ENCODE measurements at regions not wholly inside any gene's neighbourhood (a gene's known extent, or its start where the extent isn't known, plus 50 kb on each side); places are given as distances from the start of the nearest gene placed in this dataset.

DNA sequence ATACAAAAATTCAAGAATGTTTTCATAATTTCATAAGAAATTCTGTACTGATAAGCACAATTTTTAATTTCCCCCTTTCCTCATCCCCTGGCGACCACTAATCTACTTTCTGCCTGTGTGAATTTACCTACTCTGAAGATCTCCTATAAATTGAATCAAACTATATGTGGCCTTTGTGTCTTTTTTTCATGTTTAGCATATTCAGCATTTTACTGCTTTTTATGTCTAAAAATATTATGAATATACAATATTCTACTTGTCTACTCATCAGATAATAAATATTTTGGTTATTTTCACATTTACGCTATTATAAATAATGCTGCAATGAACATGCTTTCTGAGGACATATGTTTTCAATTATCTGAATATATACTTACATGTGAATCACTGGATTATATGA is 144.8 kb downstream of the CYLC2 start:
- ATAC-seq (replicated peaks in 1 of 4), result no peak
- Histone ChIP-seq H3K27ac (ENCODE audit: low read length) (no peak overlapping the region), H3K9me3 (no peaks in the 10 kb centered on the region), H3K36me3 (ENCODE audit: control insufficient read depth in 2 of 2, extremely low read depth in 1 of 2, insufficient read depth in 1 of 2, low read length in 1 of 2) (no peaks in the 10 kb centered on the region), H3K4me1 (ENCODE audit: control insufficient read depth in 1 of 2, extremely low read depth in 1 of 2, insufficient read depth in 2 of 2, low read length in 2 of 2) (no peaks in the 10 kb centered on the region), H3K4me3 (ENCODE audit: control insufficient read depth in 1 of 2, extremely low read depth in 1 of 2, low read length in 1 of 2) (no peak overlapping the region), H3K27me3 (replicated peaks in 1 of 2; ENCODE audit: control insufficient read depth in 2 of 2, extremely low read depth in 1 of 2, insufficient read depth in 2 of 2, low read length in 1 of 2) (no peaks in the 10 kb centered on the region)
- no CpG with 5 or more reads among the region's 2 CpGs for WGBS (ENCODE audit: insufficient coverage)
- CTCF ChIA-PET, result no interaction called here
- POLR2A ChIA-PET, result no interaction called here
- peaks cover 0 to 3% (median 2%) of the 10 kb centered on the region in 3 donors for H3K9me3 Mint-ChIP-seq
- no peak for DNase-seq
- H3K27me3 Mint-ChIP-seq, result no peaks in the 10 kb centered on the region
- H3K36me3 Mint-ChIP-seq, result no peaks in the 10 kb centered on the region
- no peak overlapping the region for H3K4me3 Mint-ChIP-seq
- H3K27ac Mint-ChIP-seq, result no peak overlapping the region
- no peaks in the 10 kb centered on the region for H3K4me1 Mint-ChIP-seq

- no peak overlapping the region for H3K4me3 Mint-ChIP-seq
- Histone ChIP-seq H3K27me3 (replicated peaks in 1 of 2; ENCODE audit: control insufficient read depth in 2 of 2, extremely low read depth in 1 of 2, insufficient read depth in 2 of 2, low read length in 1 of 2) (no peaks in the 10 kb centered on the region), H3K4me3 (ENCODE audit: control insufficient read depth in 1 of 2, extremely low read depth in 1 of 2, low read length in 1 of 2) (no peak overlapping the region), H3K4me1 (ENCODE audit: control insufficient read depth in 1 of 2, extremely low read depth in 1 of 2, insufficient read depth in 2 of 2, low read length in 2 of 2) (no peaks in the 10 kb centered on the region), H3K36me3 (ENCODE audit: control insufficient read depth in 2 of 2, extremely low read depth in 1 of 2, insufficient read depth in 1 of 2, low read length in 1 of 2) (no peaks in the 10 kb centered on the region), H3K9me3 (peaks cover 2% of the 10 kb centered on the region), H3K27ac (ENCODE audit: low read length) (no peak overlapping the region)
- no peaks in the 10 kb centered on the region for H3K4me1 Mint-ChIP-seq
- no peak for ATAC-seq (replicated peaks in 1 of 4)
- no peaks in the 10 kb centered on the region for H3K36me3 Mint-ChIP-seq
- ChIA-PET POLR2A (no interaction called here), CTCF (interaction anchor here in 1 of 2 donors (0.6 kb wide), 1 partner anchor 1541 kb away, joined by 7 read pairs; no protein-coding TSS in a partner anchor)
- H3K27ac Mint-ChIP-seq, result no peak overlapping the region
- no peak for DNase-seq
- no peaks in the 10 kb centered on the region for H3K27me3 Mint-ChIP-seq
- WGBS (ENCODE audit: insufficient coverage), result 0% methylated on average over 1 of the region's 2 CpGs
- peaks cover 18 to 24% (median 20%) of the 10 kb centered on the region in 3 donors for H3K9me3 Mint-ChIP-seq
Observed at GRCh38 chr9:103152473-103152872, 157.3 kb downstream of the CYLC2 start.

DNA sequence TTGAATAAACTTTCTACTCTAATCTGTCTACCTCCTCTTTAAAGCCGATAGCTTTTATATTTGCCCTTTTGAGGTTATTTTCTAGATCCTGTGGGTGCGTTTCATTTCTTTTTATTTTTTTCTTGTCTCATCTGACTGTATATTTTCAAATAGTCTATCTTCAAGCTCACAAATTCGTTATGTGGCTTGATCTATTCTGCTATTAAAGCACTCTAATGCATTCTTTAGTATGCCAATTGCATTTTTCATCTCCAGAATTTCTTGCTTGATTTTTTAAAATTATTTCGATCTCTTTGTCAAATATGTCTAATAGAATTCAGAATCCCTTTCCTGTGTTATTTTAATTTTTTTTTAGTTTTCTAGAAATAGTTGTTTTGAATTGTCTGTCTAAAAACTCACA is 172.4 kb downstream of the CYLC2 start:
- no peak for DNase-seq
- Mint-ChIP-seq H3K27me3 (no peaks in the 10 kb centered on the region), H3K9me3 (peaks cover 19 to 24% (median 22%) of the 10 kb centered on the region in 3 donors), H3K27ac (no peak overlapping the region), H3K4me3 (no peak overlapping the region), H3K36me3 (no peaks in the 10 kb centered on the region), H3K4me1 (no peaks in the 10 kb centered on the region)
- H3K4me1 ChIP-seq (ENCODE audit: control insufficient read depth in 1 of 2, extremely low read depth in 1 of 2, insufficient read depth in 2 of 2, low read length in 2 of 2), result no peaks in the 10 kb centered on the region
- ChIA-PET CTCF (no interaction called here), POLR2A (no interaction called here)
- peaks cover 2% of the 10 kb centered on the region for H3K9me3 ChIP-seq
- WGBS (ENCODE audit: insufficient coverage), result 20% methylated on average over 1 of the region's 4 CpGs
- H3K27ac ChIP-seq (ENCODE audit: low read length), result no peak overlapping the region
- ATAC-seq (replicated peaks in 1 of 4), result no peak
- H3K36me3 ChIP-seq (ENCODE audit: control insufficient read depth in 2 of 2, extremely low read depth in 1 of 2, insufficient read depth in 1 of 2, low read length in 1 of 2), result no peaks in the 10 kb centered on the region
- no peaks in the 10 kb centered on the region for H3K27me3 ChIP-seq (replicated peaks in 1 of 2; ENCODE audit: control insufficient read depth in 2 of 2, extremely low read depth in 1 of 2, insufficient read depth in 2 of 2, low read length in 1 of 2)
- H3K4me3 ChIP-seq (ENCODE audit: control insufficient read depth in 1 of 2, extremely low read depth in 1 of 2, low read length in 1 of 2), result no peak overlapping the region

DNA sequence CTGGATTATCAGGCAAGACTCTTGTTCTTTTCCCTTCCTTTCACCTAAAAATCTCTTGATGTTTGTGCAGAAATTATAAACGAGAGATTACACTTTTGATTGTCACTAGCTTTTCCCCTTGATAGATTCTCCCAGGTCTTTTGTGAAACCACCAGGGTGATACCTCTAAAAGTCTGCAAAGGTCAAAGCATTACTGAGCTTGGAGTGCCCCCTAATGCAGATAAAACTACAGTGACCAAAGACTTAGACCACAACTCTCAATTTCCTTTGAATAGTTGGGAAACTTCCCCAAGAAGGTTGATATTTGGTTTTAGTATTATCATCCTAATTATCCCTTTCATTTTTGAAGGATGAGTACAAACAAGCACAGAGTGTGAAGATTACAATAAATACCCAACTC is 173.1 kb downstream of the CYLC2 start:
- Histone ChIP-seq H3K27ac (ENCODE audit: low read length) (no peak overlapping the region), H3K36me3 (ENCODE audit: control insufficient read depth in 2 of 2, extremely low read depth in 1 of 2, insufficient read depth in 1 of 2, low read length in 1 of 2) (no peaks in the 10 kb centered on the region), H3K27me3 (replicated peaks in 1 of 2; ENCODE audit: control insufficient read depth in 2 of 2, extremely low read depth in 1 of 2, insufficient read depth in 2 of 2, low read length in 1 of 2) (no peaks in the 10 kb centered on the region), H3K4me3 (ENCODE audit: control insufficient read depth in 1 of 2, extremely low read depth in 1 of 2, low read length in 1 of 2) (no peak overlapping the region), H3K9me3 (peaks cover 2% of the 10 kb centered on the region), H3K4me1 (ENCODE audit: control insufficient read depth in 1 of 2, extremely low read depth in 1 of 2, insufficient read depth in 2 of 2, low read length in 2 of 2) (no peaks in the 10 kb centered on the region)
- H3K36me3 Mint-ChIP-seq, result no peaks in the 10 kb centered on the region
- no peaks in the 10 kb centered on the region for H3K4me1 Mint-ChIP-seq
- no peaks in the 10 kb centered on the region for H3K27me3 Mint-ChIP-seq
- ChIA-PET POLR2A (no interaction called here), CTCF (no interaction called here)
- no peak for ATAC-seq (replicated peaks in 1 of 4)
- no peak overlapping the region for H3K4me3 Mint-ChIP-seq
- no CpG with 5 or more reads among the region's 1 CpG for WGBS (ENCODE audit: insufficient coverage)
- no peak overlapping the region for H3K27ac Mint-ChIP-seq
- no peak for DNase-seq
- peaks cover 19 to 25% (median 22%) of the 10 kb centered on the region in 3 donors for H3K9me3 Mint-ChIP-seq

DNA sequence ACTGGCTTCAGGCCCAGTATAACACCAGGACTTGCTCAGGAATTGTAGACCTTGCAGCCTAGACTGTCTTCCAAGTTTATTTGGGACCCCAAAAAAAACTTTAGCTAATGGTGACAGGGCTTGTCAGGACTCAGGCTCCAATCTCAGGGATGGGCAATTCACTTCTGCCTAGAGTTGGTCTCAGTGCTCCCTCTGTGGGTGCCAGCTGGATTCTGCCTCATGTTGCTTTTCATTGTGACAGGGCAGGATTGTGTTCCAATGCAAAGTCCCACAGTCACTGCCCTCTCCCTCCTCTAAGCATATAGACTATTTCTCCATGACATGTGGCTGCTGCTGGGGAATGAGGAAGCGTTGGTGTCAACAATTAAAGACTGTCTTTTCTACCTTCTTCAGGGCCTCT is 174.7 kb downstream of the CYLC2 start:
- no peak overlapping the region for H3K4me3 Mint-ChIP-seq

GRCh38 chr9:103183701-103184171 is 188.6 kb downstream of the CYLC2 start:
- no peak overlapping the region for H3K4me3 ChIP-seq (ENCODE audit: control insufficient read depth in 1 of 2, extremely low read depth in 1 of 2, low read length in 1 of 2)
- H3K36me3 ChIP-seq (ENCODE audit: control insufficient read depth in 2 of 2, extremely low read depth in 1 of 2, insufficient read depth in 1 of 2, low read length in 1 of 2), result no peaks in the 10 kb centered on the region
- H3K4me1 ChIP-seq (ENCODE audit: control insufficient read depth in 1 of 2, extremely low read depth in 1 of 2, insufficient read depth in 2 of 2, low read length in 2 of 2), result no peaks in the 10 kb centered on the region
- Mint-ChIP-seq H3K4me1 (no peaks in the 10 kb centered on the region), H3K9me3 (peaks cover 6 to 10% (median 7%) of the 10 kb centered on the region in 3 donors), H3K4me3 (no peak overlapping the region), H3K36me3 (no peaks in the 10 kb centered on the region), H3K27ac (no peak overlapping the region), H3K27me3 (no peaks in the 10 kb centered on the region)
- DNase-seq (no peak), ATAC-seq (replicated peaks in 1 of 4) (no peak)
- H3K27ac ChIP-seq (ENCODE audit: low read length), result no peak overlapping the region
- no peaks in the 10 kb centered on the region for H3K9me3 ChIP-seq
- ChIA-PET CTCF (no interaction called here), POLR2A (no interaction called here)
- H3K27me3 ChIP-seq (replicated peaks in 1 of 2; ENCODE audit: control insufficient read depth in 2 of 2, extremely low read depth in 1 of 2, insufficient read depth in 2 of 2, low read length in 1 of 2), result no peaks in the 10 kb centered on the region
- 85% methylated on average over 4 of the region's 6 CpGs for WGBS (ENCODE audit: insufficient coverage)

More for the DNA sequence above, 174.7 kb downstream of the CYLC2 start:
- Histone ChIP-seq H3K27me3 (replicated peaks in 1 of 2; ENCODE audit: control insufficient read depth in 2 of 2, extremely low read depth in 1 of 2, insufficient read depth in 2 of 2, low read length in 1 of 2) (no peaks in the 10 kb centered on the region), H3K27ac (ENCODE audit: low read length) (no peak overlapping the region), H3K4me1 (ENCODE audit: control insufficient read depth in 1 of 2, extremely low read depth in 1 of 2, insufficient read depth in 2 of 2, low read length in 2 of 2) (no peaks in the 10 kb centered on the region), H3K36me3 (ENCODE audit: control insufficient read depth in 2 of 2, extremely low read depth in 1 of 2, insufficient read depth in 1 of 2, low read length in 1 of 2) (no peaks in the 10 kb centered on the region), H3K4me3 (ENCODE audit: control insufficient read depth in 1 of 2, extremely low read depth in 1 of 2, low read length in 1 of 2) (no peak overlapping the region), H3K9me3 (peaks cover 2% of the 10 kb centered on the region)
- CTCF ChIA-PET, result no interaction called here
- no CpG with 5 or more reads among the region's 1 CpG for WGBS (ENCODE audit: insufficient coverage)
- H3K27me3 Mint-ChIP-seq, result no peaks in the 10 kb centered on the region
- no peak overlapping the region for H3K27ac Mint-ChIP-seq
- ATAC-seq (replicated peaks in 1 of 4), result no peak
- H3K9me3 Mint-ChIP-seq, result peaks cover 19 to 27% (median 24%) of the 10 kb centered on the region in 3 donors
- DNase-seq, result no peak
- H3K36me3 Mint-ChIP-seq, result no peaks in the 10 kb centered on the region
- no peaks in the 10 kb centered on the region for H3K4me1 Mint-ChIP-seq
- POLR2A ChIA-PET, result no interaction called here

DNA sequence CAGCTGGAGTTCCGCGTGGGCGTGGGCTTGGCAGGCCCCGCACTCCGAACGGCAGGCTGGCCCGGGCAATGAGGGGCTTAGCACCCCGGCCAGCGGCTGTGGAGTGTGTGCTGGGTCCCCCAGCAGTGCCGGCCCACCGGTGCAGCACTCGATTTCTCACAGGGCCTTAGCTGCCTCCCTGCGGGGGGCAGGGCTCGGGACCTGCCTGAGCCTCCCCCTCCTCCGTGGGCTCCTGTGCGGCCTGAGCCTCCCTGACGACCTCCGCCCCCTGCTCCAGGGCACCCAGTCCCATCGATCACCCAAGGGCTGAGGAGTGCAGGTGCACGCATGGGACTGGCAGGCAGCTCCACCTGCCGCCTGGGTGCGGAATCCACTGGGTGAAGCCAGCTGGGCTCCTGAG is 191.8 kb downstream of the CYLC2 start:
- ChIA-PET POLR2A (no interaction called here), CTCF (no interaction called here)
- Histone ChIP-seq H3K27me3 (replicated peaks in 1 of 2; ENCODE audit: control insufficient read depth in 2 of 2, extremely low read depth in 1 of 2, insufficient read depth in 2 of 2, low read length in 1 of 2) (no peaks in the 10 kb centered on the region), H3K27ac (ENCODE audit: low read length) (no peak overlapping the region), H3K9me3 (no peaks in the 10 kb centered on the region), H3K4me1 (ENCODE audit: control insufficient read depth in 1 of 2, extremely low read depth in 1 of 2, insufficient read depth in 2 of 2, low read length in 2 of 2) (no peaks in the 10 kb centered on the region), H3K36me3 (ENCODE audit: control insufficient read depth in 2 of 2, extremely low read depth in 1 of 2, insufficient read depth in 1 of 2, low read length in 1 of 2) (no peaks in the 10 kb centered on the region), H3K4me3 (ENCODE audit: control insufficient read depth in 1 of 2, extremely low read depth in 1 of 2, low read length in 1 of 2) (no peak overlapping the region)
- H3K36me3 Mint-ChIP-seq, result no peaks in the 10 kb centered on the region
- no peak for ATAC-seq (replicated peaks in 1 of 4)
- no peak overlapping the region for H3K27ac Mint-ChIP-seq
- no peak for DNase-seq
- H3K9me3 Mint-ChIP-seq, result peaks cover 4 to 10% (median 6%) of the 10 kb centered on the region in 3 donors
- H3K27me3 Mint-ChIP-seq, result no peaks in the 10 kb centered on the region
- no peak overlapping the region for H3K4me3 Mint-ChIP-seq
- WGBS (ENCODE audit: insufficient coverage), result 89% methylated on average over 14 of the region's 22 CpGs
- H3K4me1 Mint-ChIP-seq, result no peaks in the 10 kb centered on the region

Data from T-cell (primary cell).